BE2C (cell line): ENCODE measurements at regions not wholly inside any gene's neighbourhood (a gene's known extent, or its start where the extent isn't known, plus 50 kb on each side); places are given as distances from the start of the nearest gene placed in this dataset.

Source experiments
- DNase-seq: peaks from one replicate; pipeline ENCODE4 v3.0.0-alpha.2; 2020
- H3K27me3 ChIP-seq: fragments of 250-450 bp; sonication (Bioruptor Pico); 2 replicates; pipeline ENCODE4 v1.5.1; 2020; ENCODE audit warnings: mild to moderate bottlenecking
- H3K36me3 ChIP-seq: fragments of 250-450 bp; sonication (Bioruptor Pico); 2 replicates; pipeline ENCODE4 v1.5.1; 2020; ENCODE audit warnings: mild to moderate bottlenecking
- H3K4me1 ChIP-seq: fragments of 250-450 bp; sonication (Bioruptor Pico); 2 replicates; pipeline ENCODE4 v1.5.1; 2020
- H3K4me3 ChIP-seq: 2 replicates; pipeline ENCODE4 v1.5.1; 2011; ENCODE audit warnings: low read depth, low read length
- H3K9me3 ChIP-seq: fragments of 250-450 bp; sonication (Bioruptor Pico); 2 replicates; pipeline ENCODE4 v1.5.1; 2020
- CTCF ChIP-seq: IDR thresholded peaks from 2 replicates; pipeline ENCODE4 v1.5.1; 2012; ENCODE audit warnings: mild to moderate bottlenecking, low read depth, low read length

- Histone ChIP-seq H3K36me3 (no peaks in the 10 kb centered on the region), H3K4me3 (no peak overlapping the region), H3K9me3 (no peaks in the 10 kb centered on the region), H3K27me3 (no peaks in the 10 kb centered on the region), H3K4me1 (no peaks in the 10 kb centered on the region)
- DNase-seq: no peak
- no peak for TF ChIP-seq CTCF
Observed at GRCh38 chr2:150710916-150711315, 223.4 kb upstream of the RND3 start.

- Histone ChIP-seq H3K27me3 (no peaks in the 10 kb centered on the region), H3K36me3 (no peaks in the 10 kb centered on the region), H3K4me3 (no peak overlapping the region), H3K4me1 (no peaks in the 10 kb centered on the region), H3K9me3 (no peaks in the 10 kb centered on the region)
- TF ChIP-seq CTCF: no peak
- no peak for DNase-seq
Observed at GRCh38 chr2:150710041-150710440, 222.6 kb upstream of the RND3 start.

- Histone ChIP-seq H3K4me3 (no peak overlapping the region), H3K9me3 (no peaks in the 10 kb centered on the region), H3K36me3 (no peaks in the 10 kb centered on the region), H3K4me1 (no peaks in the 10 kb centered on the region), H3K27me3 (no peaks in the 10 kb centered on the region)
- no peak for DNase-seq
- TF ChIP-seq CTCF: no peak
Observed at GRCh38 chr2:150706561-150706960, 219.1 kb upstream of the RND3 start.

GRCh38 chr2:150705767-150706166, 218.3 kb upstream of the RND3 start:
- no peaks in the 10 kb centered on the region for H3K36me3 ChIP-seq
- H3K4me3 ChIP-seq: no peak overlapping the region
- DNase-seq: no peak
- no peak for TF ChIP-seq CTCF
- H3K9me3 ChIP-seq: no peaks in the 10 kb centered on the region
- H3K27me3 ChIP-seq: no peaks in the 10 kb centered on the region
- no peaks in the 10 kb centered on the region for H3K4me1 ChIP-seq

- H3K36me3 ChIP-seq: no peaks in the 10 kb centered on the region
- H3K9me3 ChIP-seq: no peaks in the 10 kb centered on the region
- no peaks in the 10 kb centered on the region for H3K27me3 ChIP-seq
- TF ChIP-seq CTCF: no peak
- no peaks in the 10 kb centered on the region for H3K4me1 ChIP-seq
- no peak overlapping the region for H3K4me3 ChIP-seq
- DNase-seq: no peak
Observed at GRCh38 chr2:150705357-150705756, 217.9 kb upstream of the RND3 start.

DNA sequence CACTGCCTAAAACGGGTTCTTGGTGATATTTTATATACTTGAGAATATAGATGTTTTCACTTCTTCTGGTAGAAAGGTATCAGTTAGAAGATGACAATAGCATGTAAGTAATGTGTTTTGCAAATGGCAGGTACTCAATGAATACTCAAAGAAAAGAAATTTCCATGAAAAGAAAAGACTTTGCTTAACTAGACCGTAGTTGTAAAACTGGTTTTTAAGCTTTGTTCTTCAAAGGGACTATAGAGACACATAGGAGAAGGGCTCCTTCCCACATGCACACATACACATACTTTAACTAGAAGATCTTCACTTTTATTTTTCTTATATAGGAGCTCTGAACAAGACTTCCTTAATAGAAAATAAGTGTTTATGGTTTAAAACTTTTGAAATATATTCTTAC, 215.3 kb upstream of the RND3 start:
- no peak for TF ChIP-seq CTCF
- H3K9me3 ChIP-seq: no peaks in the 10 kb centered on the region
- H3K4me1 ChIP-seq: no peaks in the 10 kb centered on the region
- no peaks in the 10 kb centered on the region for H3K27me3 ChIP-seq
- no peaks in the 10 kb centered on the region for H3K36me3 ChIP-seq
- no peak overlapping the region for H3K4me3 ChIP-seq
- DNase-seq: no peak
